Inferior parietal cortex (tissue), 1 donor: ENCODE measurements at regions not wholly inside any gene's neighbourhood (a gene's known extent, or its start where the extent isn't known, plus 50 kb on each side); places are given as distances from the start of the nearest gene placed in this dataset.
"Not testable (repeated sequence)": the region's sequence is repeated elsewhere in the genome, so short reads cannot be mapped to it uniquely, and the experiment has no call there.

Experiments used
- DNase-seq: peaks from one replicate; pipeline ENCODE4 v3.0.0-alpha.2; 2016; ENCODE audit errors: extremely low spot score

DNA sequence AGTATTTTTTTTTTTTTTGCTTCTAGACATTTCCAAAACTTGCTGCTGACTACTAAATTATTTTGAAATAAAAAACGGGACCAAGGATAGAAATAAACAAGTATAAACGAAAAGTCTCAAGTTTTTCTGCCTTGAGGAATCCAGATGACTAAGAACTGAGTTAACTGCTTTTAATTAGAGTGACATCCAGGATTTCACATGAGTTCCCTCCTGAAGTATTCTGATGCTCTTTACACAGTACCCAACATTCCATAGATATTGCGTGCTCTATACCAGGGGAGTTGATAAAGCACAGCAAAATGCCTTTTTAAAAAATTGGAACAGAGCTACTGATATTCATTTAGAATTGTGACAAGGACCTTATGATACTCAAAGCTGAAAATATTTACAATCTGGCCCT is 618.0 kb downstream of the CCDC85A start:
- no peak for DNase-seq

DNA sequence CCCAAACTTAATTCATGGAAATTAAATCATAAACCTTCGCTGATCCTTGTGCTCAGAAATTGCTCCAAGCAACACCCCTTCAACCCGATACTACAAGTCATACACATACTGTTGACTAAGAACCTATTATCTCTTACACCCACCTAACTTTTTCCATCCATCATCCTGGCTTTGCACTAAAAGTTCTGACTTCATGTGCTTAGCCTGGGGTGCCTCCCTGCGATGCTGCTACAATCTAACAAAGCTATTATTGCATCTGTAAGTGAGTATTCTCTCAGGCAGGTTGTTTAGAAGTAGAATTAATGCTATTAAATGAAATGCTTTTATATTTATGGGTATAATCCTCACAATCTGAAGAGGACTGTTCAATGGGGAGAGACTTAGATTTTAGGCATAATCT is 619.8 kb downstream of the CCDC85A start:
- no peak for DNase-seq

DNA sequence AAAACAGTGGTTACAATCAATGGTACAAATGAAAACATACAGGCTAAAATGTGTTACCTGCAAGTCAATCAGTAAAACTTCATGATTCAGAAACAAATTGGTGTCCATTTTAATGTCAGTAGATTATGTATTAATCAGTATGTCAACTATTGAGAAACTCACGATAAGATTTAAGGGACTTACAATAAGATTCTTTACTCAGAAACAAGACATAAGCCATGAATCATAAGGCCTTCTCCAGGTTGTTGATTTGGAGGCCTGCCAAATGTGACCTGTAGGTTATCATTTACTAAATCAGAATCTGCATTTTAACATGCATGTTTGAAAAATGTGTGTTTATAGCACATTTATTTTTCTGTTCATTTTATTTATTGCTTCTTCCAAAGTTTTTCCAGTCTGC is 623.1 kb downstream of the CCDC85A start:
- no peak for DNase-seq

DNA sequence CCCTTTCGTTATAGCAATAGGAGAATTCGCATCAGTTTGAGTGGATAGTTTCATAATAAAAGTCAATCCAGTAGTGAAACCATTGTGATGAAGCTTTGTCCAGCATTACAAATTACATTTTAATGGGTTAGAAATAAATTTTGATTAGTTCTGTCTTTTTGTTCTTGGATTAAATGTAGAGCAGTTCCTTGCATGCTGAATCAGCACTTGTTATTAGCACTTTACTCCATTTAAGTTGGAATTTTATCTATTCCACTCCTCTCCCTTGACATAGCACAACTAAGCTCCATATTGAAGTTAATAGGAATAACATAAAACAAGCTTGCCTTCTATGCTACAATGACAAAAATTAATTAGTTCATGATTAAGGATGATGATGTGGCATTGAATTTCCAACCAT is 624.1 kb downstream of the CCDC85A start:
- no peak for DNase-seq

DNA sequence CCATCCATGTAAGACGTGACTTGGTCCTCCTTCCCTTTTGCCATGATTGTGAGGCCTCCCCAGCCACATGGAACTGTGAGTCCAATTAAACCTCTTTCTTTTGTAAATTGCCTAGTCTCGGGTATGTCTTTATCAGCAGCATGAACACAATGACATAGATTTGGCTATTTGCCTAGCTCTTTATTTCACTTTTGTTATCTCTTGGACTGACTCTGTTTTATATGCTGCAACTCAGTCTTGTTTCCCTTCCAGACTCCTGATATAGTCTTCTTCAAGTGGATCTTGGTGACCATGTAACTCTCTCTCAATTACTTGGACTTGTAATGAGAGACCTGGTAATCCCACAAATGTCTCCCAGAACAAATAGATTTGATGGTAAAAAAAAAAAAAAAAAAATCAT is 627.6 kb downstream of the CCDC85A start:
- no peak for DNase-seq

DNA sequence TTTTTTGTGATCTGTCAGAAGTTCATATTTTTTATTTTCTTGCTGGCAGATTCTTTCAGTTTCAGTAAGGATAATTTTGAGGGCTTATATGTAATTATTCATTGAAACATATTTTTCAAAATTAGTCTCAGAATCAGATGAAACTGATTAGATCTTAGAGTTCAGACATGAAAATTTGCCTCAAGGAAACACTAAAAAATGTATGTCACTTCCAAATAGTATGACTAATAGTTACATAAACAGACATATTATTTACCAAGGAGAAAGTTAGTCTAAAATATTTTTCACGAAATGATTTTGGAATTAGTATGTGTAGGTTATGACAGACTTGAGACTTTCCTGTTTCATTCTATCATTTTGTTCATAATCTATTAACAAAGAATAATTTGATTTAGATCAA is 628.6 kb downstream of the CCDC85A start:
- no peak for DNase-seq

DNA sequence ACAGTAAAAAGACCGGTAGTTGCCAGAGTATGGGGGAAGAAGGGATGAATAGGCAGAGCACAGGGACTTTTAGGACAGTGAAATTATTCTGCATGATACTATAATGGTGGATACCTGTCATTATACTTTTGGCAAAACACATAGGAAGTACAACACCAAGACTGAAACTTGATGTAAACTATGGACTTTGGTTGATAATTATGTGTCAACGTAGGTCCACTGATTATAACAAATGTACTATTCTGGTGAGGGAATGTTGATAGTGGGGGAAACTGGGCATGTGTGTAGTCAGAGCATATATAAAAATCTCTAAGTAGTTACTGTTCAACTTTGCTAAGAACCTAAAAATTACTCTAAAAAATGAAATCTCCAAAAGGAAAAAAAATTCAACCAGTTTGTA is 629.7 kb downstream of the CCDC85A start:
- no peak for DNase-seq

DNA sequence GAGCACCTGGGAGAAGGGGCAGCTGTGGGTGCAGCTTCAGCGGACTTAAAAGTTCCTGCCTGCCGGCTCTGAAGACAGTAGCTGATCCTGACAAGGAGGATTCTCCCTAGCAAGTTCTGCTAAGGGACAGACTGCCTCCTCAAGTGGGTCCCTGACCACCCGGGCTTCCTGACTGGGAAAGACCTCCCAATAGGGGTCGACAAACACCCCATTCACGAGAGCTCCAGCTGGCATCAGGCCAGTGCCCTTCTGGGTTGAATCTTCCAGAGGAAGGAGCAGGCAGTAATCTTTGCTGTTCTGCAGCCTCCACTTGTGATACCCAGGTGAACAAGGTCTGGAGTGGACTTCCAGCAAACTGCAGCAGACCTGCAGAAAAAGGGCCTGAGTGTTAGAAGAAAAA is 632.9 kb downstream of the CCDC85A start:
- DNase-seq, result no peak

DNA sequence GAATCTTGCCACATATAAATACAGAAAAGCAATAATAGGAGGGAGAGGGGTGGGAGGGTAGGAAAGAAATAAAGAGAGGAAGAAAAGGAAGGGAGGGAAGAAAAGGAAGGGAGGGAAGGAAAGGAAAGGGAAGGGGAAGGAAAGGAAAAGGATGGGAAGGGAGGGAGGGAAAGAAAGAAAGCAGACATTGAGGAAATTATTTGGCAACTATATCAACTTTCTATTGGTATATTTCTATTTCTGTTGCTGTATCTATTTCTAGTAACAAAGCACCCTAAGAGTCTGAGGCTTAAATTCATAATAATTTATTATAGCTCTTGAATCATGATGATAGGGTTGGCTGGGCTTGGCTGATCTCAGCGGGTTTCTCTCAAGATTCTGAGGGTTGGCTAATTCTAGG is 648.0 kb downstream of the CCDC85A start:
- no peak for DNase-seq

DNA sequence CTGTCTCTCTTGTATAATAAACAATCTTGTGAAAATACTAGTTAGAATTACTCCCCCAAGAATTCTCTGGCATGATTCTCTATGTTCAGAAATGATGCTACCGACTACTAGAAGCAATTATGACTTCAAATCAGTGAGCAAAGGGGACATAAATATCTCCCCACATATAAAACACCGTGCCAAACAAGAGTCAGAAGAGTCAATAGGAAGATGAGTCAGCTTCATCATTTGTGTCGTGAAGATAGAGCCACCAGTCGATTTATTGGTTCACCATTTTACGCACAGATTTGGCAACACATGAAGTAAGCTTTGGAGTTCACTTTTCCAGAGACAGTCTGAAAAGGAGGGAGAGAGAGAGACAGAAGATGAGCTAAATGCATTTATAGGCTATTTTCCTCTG is 650.9 kb downstream of the CCDC85A start:
- DNase-seq, result no peak

DNA sequence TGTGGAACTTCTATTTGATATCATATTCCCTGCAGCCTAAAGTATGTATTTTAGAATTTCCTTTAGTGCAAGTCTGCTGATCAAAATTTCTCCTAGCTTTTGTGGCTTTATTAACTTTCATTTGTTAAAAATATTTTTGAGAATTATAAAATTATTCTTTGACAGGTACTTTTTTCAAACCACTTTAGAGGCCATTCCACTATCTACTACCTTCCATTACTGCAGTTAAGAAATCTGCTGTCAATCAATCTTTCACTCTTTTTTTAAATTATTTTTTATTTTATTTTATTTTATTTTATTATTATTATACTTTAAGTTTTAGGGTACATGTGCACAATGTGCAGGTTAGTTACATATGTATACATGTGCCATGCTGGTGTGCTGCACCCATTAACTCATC is 656.2 kb downstream of the CCDC85A start:
- DNase-seq, result not testable (repeated sequence)

DNA sequence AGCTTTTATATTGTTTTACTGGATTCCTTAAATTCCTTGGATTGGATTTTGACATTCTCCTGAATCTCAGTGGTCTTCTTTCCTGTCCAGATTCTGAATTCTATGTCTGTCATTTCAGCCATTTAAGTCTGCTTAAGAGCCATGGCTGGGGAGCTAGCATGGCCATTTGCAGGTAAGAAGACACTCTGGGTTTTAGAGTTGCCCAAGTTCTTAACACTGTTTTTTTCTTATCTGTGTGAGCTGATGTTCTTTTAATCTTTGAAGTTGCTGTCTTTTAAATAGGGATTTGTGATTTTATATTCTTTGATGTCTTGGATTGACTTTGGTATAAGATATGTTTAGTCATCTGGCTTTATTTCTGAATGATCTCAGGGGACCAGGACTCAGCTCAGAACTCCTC is 677.2 kb downstream of the CCDC85A start:
- DNase-seq, result no peak

DNA sequence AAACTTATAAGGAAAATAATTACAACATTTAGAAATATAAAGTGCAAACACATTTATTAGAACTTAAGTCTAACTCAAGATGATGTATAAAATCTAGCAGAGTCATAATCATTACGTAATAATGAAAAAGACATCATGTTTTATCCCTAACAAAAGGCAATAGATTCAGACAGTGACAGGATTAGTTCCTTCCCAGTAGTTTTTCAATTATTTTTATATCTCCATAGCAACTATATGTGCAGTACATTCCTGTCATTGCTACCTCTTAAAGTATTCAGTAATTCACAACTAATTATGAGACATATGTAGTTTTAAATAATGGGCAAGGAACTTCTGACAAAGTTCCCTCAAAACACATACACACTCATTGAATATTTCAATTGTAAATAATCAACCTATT is 687.9 kb downstream of the CCDC85A start:
- DNase-seq, result no peak

DNA sequence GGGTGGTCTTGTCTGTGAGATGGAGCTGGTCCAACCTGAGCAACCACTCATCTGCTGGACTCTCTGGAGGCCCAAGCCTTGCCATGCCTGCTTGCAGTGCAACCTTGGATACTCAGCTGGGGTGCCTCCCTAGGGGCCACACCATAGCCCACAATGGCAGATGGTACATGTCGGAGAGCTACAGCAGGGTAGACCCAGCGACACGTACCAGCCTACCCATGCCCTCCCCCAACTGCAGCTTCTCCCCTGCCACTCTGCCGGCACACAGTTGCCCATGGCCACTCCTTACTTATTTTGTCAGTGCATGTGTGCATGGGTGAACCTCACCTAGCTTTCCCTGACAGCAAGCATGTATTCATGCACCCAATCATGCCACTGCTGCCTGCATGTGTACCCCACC is 690.9 kb downstream of the CCDC85A start:
- DNase-seq, result no peak

DNA sequence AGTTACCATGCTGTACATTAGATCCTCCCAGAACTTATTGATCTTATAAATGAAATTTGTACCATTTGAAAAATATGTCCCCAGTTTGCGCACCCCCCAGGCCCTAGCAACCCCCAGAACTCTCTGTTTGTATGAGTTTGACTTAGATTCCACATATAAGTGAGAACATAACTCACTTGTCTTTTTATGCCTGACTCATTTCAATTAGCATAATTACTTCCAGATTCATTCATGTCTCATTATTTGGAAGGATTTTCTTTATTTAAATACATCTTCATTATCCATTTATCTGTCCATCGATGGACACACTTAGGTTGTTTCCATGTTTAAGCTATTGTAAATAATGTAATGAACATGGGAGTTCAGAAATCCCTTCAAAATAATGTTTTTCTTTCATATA is 705.9 kb downstream of the CCDC85A start:
- no peak for DNase-seq

DNA sequence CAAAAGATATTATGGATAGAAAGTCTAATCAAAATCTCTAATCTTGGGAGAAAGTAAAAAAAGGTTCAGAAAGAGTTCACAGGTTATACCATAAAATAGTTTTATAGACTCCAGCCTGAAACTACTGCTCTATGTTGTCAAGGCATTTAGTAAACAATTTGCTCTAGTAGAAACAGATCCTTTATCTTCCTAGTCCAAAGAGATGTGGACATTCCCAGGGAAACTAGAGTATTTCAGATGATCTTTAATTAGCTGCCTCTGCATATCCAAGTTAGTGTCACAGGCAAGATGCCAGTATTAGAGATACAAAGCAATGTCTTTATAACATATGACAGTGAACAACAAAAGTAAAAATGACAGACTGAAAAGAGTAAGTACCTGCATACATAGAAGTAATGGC is 708.6 kb downstream of the CCDC85A start:
- no peak for DNase-seq

DNA sequence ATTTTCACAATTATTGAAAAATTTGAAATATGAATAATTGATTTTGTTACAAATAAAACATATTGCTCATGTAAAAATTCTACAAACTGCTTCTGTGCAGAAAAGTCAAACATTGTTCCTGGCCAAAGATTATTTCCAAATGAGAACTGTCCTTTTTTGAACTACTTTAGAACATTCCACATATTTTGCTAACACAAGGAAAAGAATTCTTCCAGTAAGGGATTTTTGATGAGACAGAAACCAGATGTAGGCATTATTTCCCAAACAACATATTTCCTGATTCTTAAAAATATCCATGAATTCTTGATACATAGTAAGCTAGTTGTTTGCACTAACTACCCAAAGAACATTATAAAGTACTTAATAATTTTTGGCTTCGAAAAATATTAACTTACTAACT is 715.2 kb downstream of the CCDC85A start:
- no peak for DNase-seq

DNA sequence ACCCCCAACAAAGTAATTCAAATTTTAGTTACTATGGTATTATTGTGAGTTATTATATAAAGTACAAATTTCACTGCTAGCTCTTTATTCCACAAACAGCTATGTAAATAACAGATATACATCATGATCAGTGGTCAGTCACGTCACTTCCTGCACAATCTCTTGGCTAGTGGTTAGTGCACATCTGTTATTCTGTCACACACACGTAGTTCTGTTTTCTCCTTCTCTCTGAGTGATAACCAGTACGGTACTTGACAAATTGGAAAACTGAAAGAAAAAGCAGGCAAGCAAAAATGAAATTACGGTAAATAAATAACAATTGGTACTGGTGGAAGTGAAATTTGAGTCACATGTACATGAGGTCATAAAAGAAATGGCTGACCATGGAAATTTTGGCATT is 728.7 kb downstream of the CCDC85A start:
- DNase-seq, result no peak

DNA sequence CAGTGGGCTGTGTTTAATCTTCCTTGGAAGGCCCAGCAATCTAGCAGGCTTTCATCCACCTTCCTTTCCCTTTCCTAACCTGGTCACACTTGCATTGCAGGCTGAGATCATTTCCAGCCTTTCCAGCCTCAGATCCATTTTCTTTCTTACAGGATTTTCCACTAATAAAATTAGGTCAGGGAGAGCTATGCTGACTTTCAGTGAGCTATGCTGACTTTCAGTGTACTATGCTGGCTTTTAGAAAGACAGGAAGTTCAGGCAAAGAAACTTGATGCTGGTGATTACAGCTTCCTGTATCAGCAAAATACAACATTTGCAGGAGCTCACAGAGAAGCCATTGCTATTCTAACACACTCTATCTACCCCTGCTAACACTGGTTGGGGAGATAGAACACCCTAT is 735.0 kb downstream of the CCDC85A start:
- DNase-seq, result no peak

DNA sequence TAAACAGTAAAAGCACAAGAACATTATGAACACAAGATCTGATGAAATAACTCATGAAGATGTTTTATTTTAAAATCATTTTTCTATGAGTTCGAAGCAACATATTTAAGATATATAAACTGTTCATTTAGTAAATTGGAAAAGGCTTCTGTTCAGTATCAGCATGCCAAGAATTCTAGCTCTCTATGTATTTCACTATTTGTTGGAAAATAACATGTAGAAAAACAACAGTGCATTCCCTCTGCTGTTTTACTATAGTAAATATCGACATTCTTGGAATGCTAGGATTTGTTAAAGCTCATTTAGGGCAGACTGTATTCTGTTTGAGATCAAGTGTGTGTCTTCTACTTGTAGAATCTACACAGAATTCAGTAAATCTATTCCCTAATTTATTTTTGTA is 750.2 kb downstream of the CCDC85A start:
- DNase-seq, result no peak

DNA sequence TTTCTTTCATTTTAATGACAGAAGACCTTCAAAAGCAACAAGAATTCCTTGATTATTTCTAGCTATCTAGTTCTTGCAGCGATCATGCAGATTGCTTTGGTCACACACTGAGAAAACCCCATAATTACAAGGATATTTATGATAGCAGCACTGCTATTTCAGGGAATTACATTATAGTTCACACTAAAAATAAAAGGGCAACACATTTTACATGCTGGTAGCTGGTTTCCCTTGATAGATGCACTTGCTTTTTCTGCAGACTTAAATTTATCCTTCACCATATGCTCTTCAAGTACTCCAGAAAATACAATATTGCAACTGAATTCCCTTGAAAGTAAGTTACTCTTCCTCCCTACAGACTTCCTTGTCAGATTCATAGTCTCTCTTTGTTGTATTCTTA is 751.1 kb downstream of the CCDC85A start:
- peak; percentile 11 for DNase-seq

DNA sequence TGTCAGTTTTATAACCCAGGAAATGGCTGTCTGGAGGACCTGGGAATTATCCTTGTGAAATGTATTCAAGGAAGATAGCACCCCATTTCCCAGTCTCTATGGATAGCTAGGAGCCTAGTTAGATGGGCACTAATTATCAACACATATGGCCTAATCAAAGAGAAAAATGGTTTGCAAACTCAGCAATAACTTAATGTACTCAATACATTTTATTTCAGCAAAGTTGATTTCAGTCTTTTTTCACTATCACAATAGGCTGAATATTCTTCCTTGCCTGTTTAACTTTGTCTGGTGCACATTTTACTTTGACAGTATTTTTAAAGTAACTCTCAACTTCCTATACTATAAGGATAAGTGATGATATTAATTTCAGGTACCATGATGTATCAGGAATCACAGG is 756.3 kb downstream of the CCDC85A start:
- DNase-seq, result no peak

DNA sequence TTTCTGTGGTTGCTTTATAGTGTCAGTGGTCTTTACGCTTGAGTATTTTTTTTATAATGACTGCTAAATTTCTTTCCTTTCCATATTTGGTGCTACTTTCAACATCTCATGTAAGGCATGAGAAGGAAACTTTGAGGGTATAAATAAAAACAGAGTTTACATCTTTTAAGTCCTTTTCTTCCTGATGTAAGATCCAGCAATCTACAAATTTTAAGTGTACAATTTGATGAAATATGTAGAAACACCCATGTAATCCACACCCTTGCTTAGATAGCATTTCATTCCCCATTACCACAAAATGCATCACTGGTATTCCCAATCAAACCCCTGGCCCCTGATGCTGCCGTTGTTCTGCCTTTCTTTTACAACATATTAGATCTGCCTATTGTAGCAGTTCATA is 769.1 kb downstream of the CCDC85A start:
- DNase-seq, result no peak

DNA sequence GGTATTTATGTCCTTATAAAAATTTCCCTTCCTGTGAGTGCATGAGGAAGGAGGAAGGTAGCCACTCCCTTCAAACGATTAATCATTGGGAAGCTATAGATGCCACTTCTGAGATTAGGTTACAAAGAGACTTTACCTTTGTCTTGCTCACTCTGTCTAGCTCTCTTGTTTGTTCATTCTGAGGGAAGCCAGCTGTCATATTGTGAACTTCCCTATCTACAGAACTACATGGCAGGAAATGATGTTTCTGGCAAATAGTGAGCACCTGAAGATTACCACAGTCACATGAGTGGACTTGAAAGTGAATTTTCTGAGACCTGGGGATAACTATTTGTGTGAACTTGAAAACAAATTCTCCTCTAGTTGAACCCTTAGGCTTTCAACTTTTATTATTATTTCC is 776.8 kb downstream of the CCDC85A start:
- no peak for DNase-seq

DNA sequence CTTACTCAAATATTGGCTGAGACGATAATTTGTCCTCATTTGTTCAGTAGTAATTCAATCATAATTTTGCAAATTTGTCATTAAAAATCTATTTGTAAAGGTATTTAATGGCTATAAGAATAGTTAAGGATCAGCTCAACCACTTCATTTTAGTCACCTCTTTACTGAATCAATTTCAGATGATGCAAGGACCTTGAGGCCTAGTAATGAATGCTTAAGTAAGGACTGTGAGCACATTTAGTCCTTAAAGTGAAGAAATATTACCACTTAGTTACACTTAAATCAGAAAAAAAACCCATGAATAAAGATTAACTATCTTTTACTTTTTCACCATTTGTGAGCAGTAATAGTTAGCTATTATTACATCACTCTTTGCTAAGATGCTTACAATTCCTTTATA is 778.9 kb downstream of the CCDC85A start:
- no peak for DNase-seq
